ENCODE measurements at regions not wholly inside any gene's neighbourhood (a gene's known extent, or its start where the extent isn't known, plus 50 kb on each side); places are given as distances from the start of the nearest gene placed in this dataset.

DNA sequence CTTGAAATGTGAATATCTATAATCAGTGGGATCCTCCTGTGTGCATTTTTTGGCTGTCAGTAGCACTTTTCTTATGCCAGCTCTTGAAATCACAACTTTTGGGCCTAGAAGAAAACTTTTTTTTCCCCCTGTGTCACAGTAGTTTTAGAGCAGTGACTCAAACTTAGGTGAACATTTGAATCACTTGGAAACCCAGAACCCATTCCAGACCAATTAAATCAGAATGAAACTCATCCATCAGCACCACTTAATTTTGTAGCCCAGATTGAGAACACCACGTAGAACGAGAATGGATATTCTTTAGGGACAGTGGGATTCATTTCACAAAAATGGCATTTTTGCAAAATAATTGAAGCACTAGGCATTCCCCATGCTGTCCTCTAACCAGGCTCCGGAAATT is 224.8 kb upstream of the NANOGP8 start:
- H3K9me3 ChIP-seq (ENCODE audit: control insufficient read depth, low read depth, low read length) = no peaks in the 10 kb centered on the region
- no peaks in the 10 kb centered on the region for H3K79me2 ChIP-seq (ENCODE audit: insufficient read depth, low read length)
- H3K27me3 ChIP-seq (ENCODE audit: insufficient read depth, low read length) = no peaks in the 10 kb centered on the region
- WGBS (ENCODE audit: extremely low coverage, insufficient read length, low lambda C conversion rate) = no CpG with 5 or more reads among the region's 3 CpGs
- H4K20me1 ChIP-seq (ENCODE audit: control insufficient read depth, insufficient read depth, insufficient read length) = no peaks in the 10 kb centered on the region
- H2AFZ ChIP-seq (ENCODE audit: low read length) = no peak overlapping the region
- no peak overlapping the region for H3K14ac ChIP-seq (ENCODE audit: insufficient read depth, low read length)
- H3K56ac ChIP-seq (ENCODE audit: insufficient read length, low read depth, low read length) = no peak overlapping the region
- H2BK120ac ChIP-seq (ENCODE audit: low read depth, low read length, poor library complexity, severe bottlenecking) = no peak overlapping the region
- no peak overlapping the region for H2BK15ac ChIP-seq (ENCODE audit: low read depth, low read length)
- H2AK5ac ChIP-seq (ENCODE audit: insufficient read length, low read length) = no peak overlapping the region
- no peak overlapping the region for H3T11ph ChIP-seq (ENCODE audit: low read length)
- H3K18ac ChIP-seq (ENCODE audit: insufficient read length, low read depth, low read length) = no peak overlapping the region
- peaks cover 1% of the 10 kb centered on the region; the same call in 1 of the 2 replicates for H3K27me3 Mint-ChIP-seq (ENCODE audit: low read depth)
- no peak for TF ChIP-seq CTCF (conservative IDR thresholded peaks at IDR 0.05)
- H3K4me1 ChIP-seq (ENCODE audit: insufficient read depth, low read length) = no peaks in the 10 kb centered on the region
- H3K27ac ChIP-seq (ENCODE audit: insufficient read length, low read depth, low read length) = no peak overlapping the region
- H2BK5ac ChIP-seq (ENCODE audit: insufficient read length, low read length) = no peak overlapping the region
- H3K9me3 Mint-ChIP-seq = no peaks in the 10 kb centered on the region
- no peak overlapping the region for H2BK12ac ChIP-seq (ENCODE audit: insufficient read length, low read depth, low read length)
- H3K23me2 ChIP-seq (ENCODE audit: insufficient read length, low read depth, low read length, poor library complexity, severe bottlenecking) = no peaks in the 10 kb centered on the region
- no peak for DNase-seq
- no peak overlapping the region for H3K4me3 Mint-ChIP-seq
- no peak overlapping the region; a peak in 1 of 7 replicates for H3K27ac Mint-ChIP-seq
- H2BK20ac ChIP-seq (ENCODE audit: low read depth, low read length, poor library complexity, severe bottlenecking) = no peak overlapping the region
- H3K4me2 ChIP-seq (ENCODE audit: insufficient read depth, insufficient read length, low read length) = no peak overlapping the region
- no peak overlapping the region for H4K5ac ChIP-seq (ENCODE audit: insufficient read length, low read depth, low read length)
- H3K4me1 Mint-ChIP-seq = peaks cover 7 to 9% of the 10 kb centered on the region in 2 experiments
- no peak overlapping the region for H4K8ac ChIP-seq (replicated peaks; ENCODE audit: insufficient read length, low read depth, low read length)
- no peaks in the 10 kb centered on the region for H3K79me1 ChIP-seq (ENCODE audit: insufficient read depth, low read depth, low read length, poor library complexity, severe bottlenecking)
- H3K36me3 Mint-ChIP-seq (ENCODE audit: insufficient read depth in 1 of 3, low read depth in 3 of 3) = no peaks in the 10 kb centered on the region
- no peak overlapping the region for H3K4ac ChIP-seq (ENCODE audit: low read depth, low read length)
- no peak overlapping the region for H4K91ac ChIP-seq (ENCODE audit: insufficient read length, low read depth, low read length)
- H3K23ac ChIP-seq (ENCODE audit: insufficient read length, low read depth, low read length) = no peak overlapping the region
- H3K9ac ChIP-seq (ENCODE audit: extremely low read depth, insufficient read length, low read length) = no peak overlapping the region
